ENCODE measurements at regions not wholly inside any gene's neighbourhood (a gene's known extent, or its start where the extent isn't known, plus 50 kb on each side); places are given as distances from the start of the nearest gene placed in this dataset.
"Not testable (repeated sequence)": the region's sequence is repeated elsewhere in the genome, so short reads cannot be mapped to it uniquely, and the experiment has no call there.

DNA sequence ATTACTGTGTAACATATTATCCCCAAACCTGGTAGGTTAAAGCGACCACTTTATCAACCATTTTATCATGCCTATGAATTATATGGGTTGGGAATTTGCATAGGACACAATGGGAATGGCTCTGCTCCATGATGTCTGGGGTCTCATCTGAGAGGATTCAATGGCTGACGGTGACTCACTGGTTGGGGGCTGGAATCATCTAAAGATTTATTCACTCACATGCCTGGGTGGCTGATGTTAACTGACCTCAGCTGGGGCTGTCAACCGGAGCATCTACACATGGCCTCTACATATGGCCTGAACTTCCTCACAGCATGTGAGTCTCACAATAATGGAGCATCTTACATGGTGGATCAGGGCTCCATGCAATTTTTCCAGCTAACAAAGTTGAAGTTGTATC is 313.1 kb upstream of the PPP2R3A start:
- Histone ChIP-seq H3K27ac (no peak overlapping the region), H3K36me3 (no peaks in the 10 kb centered on the region), H3K4me3 (replicated peaks in 1 of 3) (no peak overlapping the region), H3K9me3 (no peaks in the 10 kb centered on the region), H3K27me3 (no peaks in the 10 kb centered on the region), H3K4me1 (peaks cover 0 to 8% of the 10 kb centered on the region in 2 donors)
- TF ChIP-seq, protein P1, sequence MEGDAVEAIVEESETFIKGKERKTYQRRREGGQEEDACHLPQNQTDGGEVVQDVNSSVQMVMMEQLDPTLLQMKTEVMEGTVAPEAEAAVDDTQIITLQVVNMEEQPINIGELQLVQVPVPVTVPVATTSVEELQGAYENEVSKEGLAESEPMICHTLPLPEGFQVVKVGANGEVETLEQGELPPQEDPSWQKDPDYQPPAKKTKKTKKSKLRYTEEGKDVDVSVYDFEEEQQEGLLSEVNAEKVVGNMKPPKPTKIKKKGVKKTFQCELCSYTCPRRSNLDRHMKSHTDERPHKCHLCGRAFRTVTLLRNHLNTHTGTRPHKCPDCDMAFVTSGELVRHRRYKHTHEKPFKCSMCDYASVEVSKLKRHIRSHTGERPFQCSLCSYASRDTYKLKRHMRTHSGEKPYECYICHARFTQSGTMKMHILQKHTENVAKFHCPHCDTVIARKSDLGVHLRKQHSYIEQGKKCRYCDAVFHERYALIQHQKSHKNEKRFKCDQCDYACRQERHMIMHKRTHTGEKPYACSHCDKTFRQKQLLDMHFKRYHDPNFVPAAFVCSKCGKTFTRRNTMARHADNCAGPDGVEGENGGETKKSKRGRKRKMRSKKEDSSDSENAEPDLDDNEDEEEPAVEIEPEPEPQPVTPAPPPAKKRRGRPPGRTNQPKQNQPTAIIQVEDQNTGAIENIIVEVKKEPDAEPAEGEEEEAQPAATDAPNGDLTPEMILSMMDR (IDR thresholded peaks at IDR 0.05) = no peak
- WGBS, 2 donors = 62 to 65% methylated on average over 3 of the region's 3 CpGs
- no peak for DNase-seq
- intact Hi-C loops (cut with DNase I) = no loop called here

DNA sequence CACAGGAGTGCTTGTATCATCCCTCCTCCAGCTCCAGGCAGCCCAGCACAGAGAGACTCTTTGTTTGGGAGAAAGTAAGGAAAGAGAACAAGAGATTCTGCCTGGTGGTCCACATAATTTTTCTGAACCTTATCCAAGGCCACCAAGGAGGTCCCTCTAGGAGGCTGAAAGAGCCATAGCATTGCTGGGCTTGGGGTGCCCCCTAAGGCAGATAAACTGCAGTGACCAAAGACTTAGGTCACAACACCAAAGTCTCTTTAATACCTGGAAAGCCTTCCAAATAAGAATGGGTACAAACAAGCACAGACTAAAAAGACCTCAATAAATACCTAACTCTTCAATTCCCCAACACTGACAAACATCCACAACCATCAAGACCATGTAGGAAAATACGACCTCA is 310.2 kb upstream of the PPP2R3A start:
- no peaks in the 10 kb centered on the region for H3K4me1 ChIP-seq
- WGBS, 2 donors = 89 to 97% methylated on average over 1 of the region's 1 CpG

DNA sequence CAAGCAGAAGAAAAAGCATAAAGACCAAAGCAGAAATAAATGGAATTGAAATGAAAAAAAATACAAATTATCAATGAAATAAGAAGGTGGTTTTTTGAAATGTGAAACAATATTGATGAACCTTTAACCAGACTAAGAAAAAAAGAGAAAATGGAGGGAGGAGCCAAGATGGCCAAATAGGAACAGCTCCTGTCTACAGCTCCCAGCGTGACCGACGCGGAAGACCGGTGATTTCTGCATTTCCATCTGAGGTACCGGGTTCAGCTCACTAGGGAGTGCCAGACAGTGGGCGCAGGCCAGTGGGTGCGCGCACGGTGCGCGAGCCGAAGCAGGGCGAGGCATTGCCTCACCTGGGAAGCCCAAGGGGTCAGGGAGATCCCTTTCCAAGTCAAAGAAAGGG is 307.1 kb upstream of the PPP2R3A start:
- H3K4me1 ChIP-seq; intact Hi-C loops (cut with DNase I); H3K36me3 ChIP-seq; H3K4me3 ChIP-seq (replicated peaks in 1 of 3); DNase-seq; H3K27ac ChIP-seq; H3K27me3 ChIP-seq; H3K9me3 ChIP-seq: not testable (repeated sequence)
- WGBS, 2 donors = 91 to 98% methylated on average over 10 to 11 of the region's 14 CpGs

More for the DNA sequence above, 310.2 kb upstream of the PPP2R3A start:
- no peaks in the 10 kb centered on the region for H3K36me3 ChIP-seq
- H3K27ac ChIP-seq = no peak overlapping the region
- H3K9me3 ChIP-seq = no peaks in the 10 kb centered on the region
- TF ChIP-seq, protein P1 (IDR thresholded peaks at IDR 0.05) = no peak
- no peak for TF ChIP-seq POLR2A (IDR thresholded peaks at IDR 0.05)
- H3K27me3 ChIP-seq = no peaks in the 10 kb centered on the region
- intact Hi-C loops (cut with DNase I) = no loop called here
- no peak for DNase-seq
- H3K4me3 ChIP-seq (replicated peaks in 1 of 3) = no peak overlapping the region

DNA sequence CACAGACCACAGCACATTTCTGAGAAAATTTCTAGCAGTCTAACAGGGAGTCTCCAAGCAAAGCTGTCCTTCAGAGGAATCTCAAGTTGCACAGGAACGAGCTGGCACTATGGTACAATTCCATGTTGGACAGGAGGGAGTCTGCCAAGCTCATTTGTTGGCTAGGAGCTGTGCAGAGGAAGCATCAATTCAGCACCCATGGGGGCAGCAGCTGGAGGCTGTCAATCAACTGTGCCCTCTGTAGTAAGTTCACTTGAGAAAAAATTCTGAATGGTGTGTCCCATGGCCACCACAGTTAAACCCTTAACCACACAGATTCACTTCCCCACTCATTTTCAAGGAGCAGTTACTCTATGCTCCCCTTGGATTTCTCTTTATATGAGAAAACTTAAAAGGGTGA is 298.5 kb upstream of the PPP2R3A start:
- TF ChIP-seq, protein P1 (IDR thresholded peaks at IDR 0.05) = no peak
- TF ChIP-seq POLR2A (IDR thresholded peaks at IDR 0.05) = no peak
- H3K27me3 ChIP-seq = no peaks in the 10 kb centered on the region
- H3K27ac ChIP-seq = no peak overlapping the region
- H3K36me3 ChIP-seq = no peaks in the 10 kb centered on the region
- no peaks in the 10 kb centered on the region for H3K4me1 ChIP-seq
- no peak for DNase-seq
- intact Hi-C loops (cut with DNase I) = no loop called here
- WGBS, 2 donors = 50 to 59% methylated on average over 1 of the region's 1 CpG
- H3K4me3 ChIP-seq (replicated peaks in 1 of 3) = no peak overlapping the region
- H3K9me3 ChIP-seq = no peaks in the 10 kb centered on the region

DNA sequence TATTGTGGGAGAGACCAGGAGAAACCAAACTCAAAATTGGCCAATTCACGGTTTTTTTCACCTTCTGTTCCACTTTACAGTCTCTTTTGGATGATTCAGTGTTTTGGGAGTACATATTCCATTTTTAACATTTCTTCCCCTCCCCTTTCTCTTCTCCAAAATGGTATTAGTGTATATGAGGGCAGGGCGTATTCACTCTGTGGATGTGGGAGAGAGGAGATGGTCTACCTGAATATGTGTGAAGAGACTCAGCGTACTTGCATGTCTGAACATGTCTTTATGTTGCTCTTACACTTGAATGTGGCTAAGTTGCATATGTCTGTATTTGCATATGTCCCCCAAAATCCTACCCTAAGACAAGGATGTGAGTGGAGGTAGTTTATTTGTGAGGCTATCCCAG is 291.0 kb upstream of the PPP2R3A start:
- no peak for DNase-seq
- Histone ChIP-seq H3K27me3 (no peaks in the 10 kb centered on the region), H3K36me3 (no peaks in the 10 kb centered on the region), H3K9me3 (no peaks in the 10 kb centered on the region), H3K4me1 (no peaks in the 10 kb centered on the region), H3K4me3 (replicated peaks in 1 of 3) (no peak overlapping the region), H3K27ac (no peak overlapping the region)
- intact Hi-C loops (cut with DNase I) = no loop called here
- 73 to 87% methylated on average over 3 of the region's 3 CpGs for WGBS, 2 donors
- TF ChIP-seq, protein P1 (IDR thresholded peaks at IDR 0.05) = no peak
- TF ChIP-seq POLR2A (IDR thresholded peaks at IDR 0.05) = no peak

DNA sequence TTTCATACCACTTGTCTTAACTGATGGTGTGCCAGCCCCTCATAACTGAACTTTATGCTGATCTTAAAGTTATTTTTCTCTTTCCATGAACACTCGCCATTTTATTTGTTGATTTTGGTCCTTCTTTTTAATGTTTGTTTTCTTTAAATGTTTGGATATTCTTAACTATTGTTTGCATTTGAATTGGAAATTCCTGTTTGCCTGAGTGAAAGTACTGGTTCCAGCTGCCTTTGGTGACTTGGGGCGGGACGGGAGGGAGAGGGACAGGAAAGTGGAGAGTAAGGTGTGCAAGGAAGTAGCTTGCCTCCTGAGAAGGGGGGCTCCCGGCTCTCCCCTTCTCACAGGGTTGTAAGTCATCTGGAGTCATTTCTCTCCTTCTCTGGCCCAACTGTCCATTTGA is 287.1 kb upstream of the PPP2R3A start:
- no peaks in the 10 kb centered on the region for H3K36me3 ChIP-seq
- TF ChIP-seq, protein P1 (IDR thresholded peaks at IDR 0.05) = no peak
- no peak for TF ChIP-seq POLR2A (IDR thresholded peaks at IDR 0.05)
- H3K27me3 ChIP-seq = no peaks in the 10 kb centered on the region
- DNase-seq = no peak
- intact Hi-C loops (cut with DNase I) = no loop called here
- no peaks in the 10 kb centered on the region for H3K4me1 ChIP-seq
- WGBS, 2 donors = 61 to 71% methylated on average over 4 of the region's 4 CpGs
- H3K9me3 ChIP-seq = no peaks in the 10 kb centered on the region
- no peak overlapping the region for H3K27ac ChIP-seq
- H3K4me3 ChIP-seq (replicated peaks in 1 of 3) = no peak overlapping the region
